ENCODE measurements at regions not wholly inside any gene's neighbourhood (a gene's known extent, or its start where the extent isn't known, plus 50 kb on each side); places are given as distances from the start of the nearest gene placed in this dataset.

- 48 to 54% (median 53%) methylated on average over 12 of the region's 12 CpGs for WGBS, 3 donors
- Histone ChIP-seq H3K36me3 (no peaks in the 10 kb centered on the region), H3K4me3 (no peak overlapping the region), H3K27me3 (no peaks in the 10 kb centered on the region), H3K4me1 (ENCODE audit: insufficient read depth) (no peaks in the 10 kb centered on the region), H3K9me3 (no peaks in the 10 kb centered on the region), H3K27ac (no peak overlapping the region)
- intact Hi-C loops (cut with DNase I) = no loop called here
- TF ChIP-seq POLR2A (IDR thresholded peaks at IDR 0.05) = no peak
- no peak for TF ChIP-seq CTCF (IDR thresholded peaks at IDR 0.05)
- no peak for TF ChIP-seq EP300 (IDR thresholded peaks at IDR 0.05)
- DNase-seq = no peak
Observed at GRCh38 chr19:13665125-13665905, 99.0 kb upstream of the MRI1 start.

GRCh38 chr19:13652810-13653590 lies 111.3 kb upstream of the MRI1 start:
- intact Hi-C loops (cut with DNase I) = no loop called here
- H3K36me3 ChIP-seq = no peaks in the 10 kb centered on the region
- WGBS, 3 donors = 75 to 85% (median 78%) methylated on average over 5 of the region's 5 CpGs
- no peaks in the 10 kb centered on the region for H3K4me1 ChIP-seq (ENCODE audit: insufficient read depth)
- DNase-seq = no peak
- no peaks in the 10 kb centered on the region for H3K9me3 ChIP-seq
- H3K27me3 ChIP-seq = no peaks in the 10 kb centered on the region
- no peak overlapping the region for H3K27ac ChIP-seq
- no peak overlapping the region for H3K4me3 ChIP-seq
- TF ChIP-seq EP300 (IDR thresholded peaks at IDR 0.05) (no peak), CTCF (IDR thresholded peaks at IDR 0.05) (no peak), POLR2A (IDR thresholded peaks at IDR 0.05) (no peak)

- no peaks in the 10 kb centered on the region for H3K9me3 ChIP-seq
- H3K4me1 ChIP-seq (ENCODE audit: insufficient read depth) = no peaks in the 10 kb centered on the region
- no peak overlapping the region for H3K4me3 ChIP-seq
- no peak for TF ChIP-seq CTCF (IDR thresholded peaks at IDR 0.05)
- no peak for TF ChIP-seq POLR2A (IDR thresholded peaks at IDR 0.05)
- no peak for TF ChIP-seq EP300 (IDR thresholded peaks at IDR 0.05)
- H3K27ac ChIP-seq = no peak overlapping the region
- H3K27me3 ChIP-seq = no peaks in the 10 kb centered on the region
- H3K36me3 ChIP-seq = no peaks in the 10 kb centered on the region
- no peak for DNase-seq
- intact Hi-C loops (cut with DNase I) = no loop called here
- WGBS, 3 donors = 47 to 66% (median 47%) methylated on average over 7 of the region's 7 CpGs
Observed at GRCh38 chr19:13646758-13647157, 117.6 kb upstream of the MRI1 start.

GRCh38 chr19:13644645-13645044 lies 119.7 kb upstream of the MRI1 start:
- H3K9me3 ChIP-seq = no peaks in the 10 kb centered on the region
- TF ChIP-seq EP300 (IDR thresholded peaks at IDR 0.05) = no peak
- no peak overlapping the region for H3K27ac ChIP-seq
- 80 to 86% (median 84%) methylated on average over 3 of the region's 3 CpGs for WGBS, 3 donors
- intact Hi-C loops (cut with DNase I) = no loop called here
- H3K36me3 ChIP-seq = no peaks in the 10 kb centered on the region
- no peak for DNase-seq
- no peaks in the 10 kb centered on the region for H3K27me3 ChIP-seq
- no peaks in the 10 kb centered on the region for H3K4me1 ChIP-seq (ENCODE audit: insufficient read depth)
- no peak overlapping the region for H3K4me3 ChIP-seq

- no peak for TF ChIP-seq EP300 (IDR thresholded peaks at IDR 0.05)
- no peak for TF ChIP-seq CTCF (IDR thresholded peaks at IDR 0.05)
- TF ChIP-seq POLR2A (IDR thresholded peaks at IDR 0.05) = no peak
- Histone ChIP-seq H3K9me3 (no peaks in the 10 kb centered on the region), H3K27ac (no peak overlapping the region), H3K4me3 (no peak overlapping the region), H3K36me3 (no peaks in the 10 kb centered on the region), H3K27me3 (no peaks in the 10 kb centered on the region), H3K4me1 (ENCODE audit: insufficient read depth) (no peaks in the 10 kb centered on the region)
- WGBS, 3 donors = 63 to 70% (median 70%) methylated on average over 1 of the region's 1 CpG
- intact Hi-C loops (cut with DNase I) = no loop called here
- DNase-seq = no peak
Observed at GRCh38 chr19:13640611-13641010, 123.7 kb upstream of the MRI1 start.
